ENCODE measurements at regions not wholly inside any gene's neighbourhood (a gene's known extent, or its start where the extent isn't known, plus 50 kb on each side); places are given as distances from the start of the nearest gene placed in this dataset.
"Not testable (repeated sequence)": the region's sequence is repeated elsewhere in the genome, so short reads cannot be mapped to it uniquely, and the experiment has no call there.

- not testable (repeated sequence) for DNase-seq
Observed at GRCh38 chr7:153976745-153977144, 75.5 kb upstream of the DPP6 start.

- not testable (repeated sequence) for DNase-seq
Observed at GRCh38 chr7:153983186-153983585, 69.0 kb upstream of the DPP6 start.

GRCh38 chr7:153989066-153989627, 63.1 kb upstream of the DPP6 start:
- DNase-seq = not testable (repeated sequence)

- DNase-seq = not testable (repeated sequence)
Observed at GRCh38 chr7:153989742-153990425, 62.3 kb upstream of the DPP6 start.

GRCh38 chr7:153991471-153991870, 60.7 kb upstream of the DPP6 start:
- not testable (repeated sequence) for DNase-seq

- DNase-seq = not testable (repeated sequence)
Observed at GRCh38 chr7:153993402-153993801, 58.8 kb upstream of the DPP6 start.

- DNase-seq = not testable (repeated sequence)
Observed at GRCh38 chr7:153998896-153999295, 53.3 kb upstream of the DPP6 start.
